Esophagus squamous epithelium (tissue), 4 donors: ENCODE measurements at regions not wholly inside any gene's neighbourhood (a gene's known extent, or its start where the extent isn't known, plus 50 kb on each side); places are given as distances from the start of the nearest gene placed in this dataset.
A peak's percentile ranks its signal among the peaks of the same experiment; 100 is the strongest.

Source experiments
- CTCF ChIP-seq, 6 experiments: fragments of 450-650 bp in 4 of 6; fragments of 200-600 bp in 2 of 6; sonication (generic) in 2 of 6; IDR thresholded peaks; one replicate each; pipeline ENCODE4 v1.5.1; 2016 to 2019; ENCODE audit warnings: antibody characterized with exemption in 6 of 6, mild to moderate bottlenecking in 4 of 6, moderate library complexity in 4 of 6
- POLR2A ChIP-seq, 4 donors: fragments of 450-650 bp; IDR thresholded peaks; one replicate each; pipeline ENCODE4 v1.6.1; 2017; ENCODE audit warnings: antibody characterized with exemption in 4 of 4, mild to moderate bottlenecking in 4 of 4, moderate library complexity in 3 of 4

DNA sequence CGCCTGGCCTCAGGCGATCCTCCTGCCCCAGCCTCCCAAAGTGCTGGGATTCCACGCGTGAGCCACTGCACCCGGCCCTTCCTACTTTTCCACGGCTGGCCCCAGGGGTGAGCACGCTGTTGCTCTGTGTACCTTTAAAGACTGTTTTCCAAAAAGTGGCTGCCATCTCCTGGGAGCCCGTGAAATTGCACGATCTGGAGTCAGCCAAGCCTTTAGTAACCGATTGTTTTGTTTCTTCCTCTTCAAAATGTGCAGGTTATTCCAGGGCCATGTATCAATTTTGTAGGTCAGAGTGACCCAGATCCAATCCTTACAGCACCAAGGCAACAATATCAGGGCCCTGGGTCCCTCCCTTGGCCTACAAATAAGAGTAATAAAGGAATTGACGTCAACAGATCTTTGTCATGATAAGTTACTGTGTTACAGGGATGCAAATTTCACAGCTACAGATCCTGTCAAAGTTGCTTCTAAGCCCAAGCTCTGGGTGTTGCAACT, 135.6 kb upstream of the ZNF236 start:
- no peak for TF ChIP-seq POLR2A (IDR thresholded peaks at IDR 0.05)
- TF ChIP-seq CTCF (IDR thresholded peaks at IDR 0.05), result peak; percentile 30 to 76 (median 59)
